OCI-LY3 (cell line): ENCODE measurements at regions not wholly inside any gene's neighbourhood (a gene's known extent, or its start where the extent isn't known, plus 50 kb on each side); places are given as distances from the start of the nearest gene placed in this dataset.

Experiments used
- H2AFZ ChIP-seq: fragments of 200-600, 300-600 bp; shearing (Covaris generic); 2 replicates; pipeline ENCODE4 v1.6.0; 2014; ENCODE audit warnings: antibody characterized with exemption, low read depth, low read length
- H3K27ac ChIP-seq: fragments of 200-600, 300-600 bp; sonication (generic); 2 replicates; pipeline ENCODE4 v1.5.1; 2014; ENCODE audit warnings: mild to moderate bottlenecking, low read length, moderate library complexity, mixed read lengths
- H3K27me3 ChIP-seq: fragments of 200-600, 300-600 bp; sonication (generic); 2 replicates; pipeline ENCODE4 v1.6.1; 2014; ENCODE audit warnings: low read depth, low read length, mixed read lengths
- H3K36me3 ChIP-seq: fragments of 200-600, 300-600 bp; sonication (generic); replicated peaks from 2 replicates; pipeline ENCODE3; 2014; ENCODE audit warnings: low read depth, low read length, mixed read lengths
- H3K4me1 ChIP-seq: fragments of 300-600, 200-600 bp; sonication (generic); 2 replicates; pipeline ENCODE4 v1.6.1; 2014; ENCODE audit warnings: low read length, mixed read lengths
- H3K4me2 ChIP-seq: fragments of 200-600, 300-600 bp; sonication (generic); 2 replicates; pipeline ENCODE4 v1.6.1; 2014; ENCODE audit warnings: low read length, mixed read lengths
- H3K4me3 ChIP-seq: fragments of 300-600, 200-600 bp; sonication (generic); 2 replicates; pipeline ENCODE4 v1.5.1; 2014; ENCODE audit warnings: antibody characterized with exemption, mild to moderate bottlenecking, low read length, moderate library complexity
- H3K79me2 ChIP-seq: fragments of 300-600, 200-600 bp; shearing (Covaris generic); 2 replicates; pipeline ENCODE4 v1.6.1; 2014; ENCODE audit warnings: mild to moderate bottlenecking, low read length, mixed read lengths
- H3K9ac ChIP-seq: fragments of 300-600, 200-600 bp; shearing (Covaris generic); 2 replicates; pipeline ENCODE4 v1.6.0; 2014; ENCODE audit warnings: mild to moderate bottlenecking, low read length, moderate library complexity
- H3K9me3 ChIP-seq: fragments of 200-600, 300-600 bp; shearing (Covaris generic); 2 replicates; pipeline ENCODE4 v1.6.1; 2014; ENCODE audit warnings: low read length, mixed read lengths; ENCODE audit not compliant: insufficient read depth
- H4K20me1 ChIP-seq: fragments of 200-600, 300-600 bp; sonication (generic); 2 replicates; pipeline ENCODE4 v1.6.1; 2016; ENCODE audit warnings: low read length, mixed read lengths; ENCODE audit not compliant: insufficient read depth
- CTCF ChIP-seq: fragments of 200-600, 300-600 bp; sonication (generic); IDR thresholded peaks from 2 replicates; pipeline ENCODE4 v1.5.1; 2014; ENCODE audit warnings: antibody characterized with exemption, low read length, low read depth
- EZH2phosphoT487 ChIP-seq: fragments of 200-600 bp; shearing (Covaris generic); IDR thresholded peaks from 2 replicates; pipeline ENCODE4 v1.6.1; 2018; ENCODE audit warnings: antibody characterized with exemption, mixed run types, low read depth

- no peak for TF ChIP-seq CTCF
- TF ChIP-seq EZH2phosphoT487: no peak
- H2AFZ ChIP-seq: no peak overlapping the region
- H3K4me2 ChIP-seq: no peak overlapping the region
- no peak overlapping the region for H3K27ac ChIP-seq
- no peaks in the 10 kb centered on the region for H4K20me1 ChIP-seq
- H3K27me3 ChIP-seq: no peaks in the 10 kb centered on the region
- H3K9me3 ChIP-seq: no peaks in the 10 kb centered on the region
- H3K36me3 ChIP-seq: no peaks in the 10 kb centered on the region
- H3K4me3 ChIP-seq: no peak overlapping the region
- peaks cover 10% of the 10 kb centered on the region for H3K4me1 ChIP-seq
- no peaks in the 10 kb centered on the region for H3K79me2 ChIP-seq
- H3K9ac ChIP-seq: no peak overlapping the region
Observed at GRCh38 chr9:13047827-13048587, 231.5 kb downstream of the MPDZ start.

DNA sequence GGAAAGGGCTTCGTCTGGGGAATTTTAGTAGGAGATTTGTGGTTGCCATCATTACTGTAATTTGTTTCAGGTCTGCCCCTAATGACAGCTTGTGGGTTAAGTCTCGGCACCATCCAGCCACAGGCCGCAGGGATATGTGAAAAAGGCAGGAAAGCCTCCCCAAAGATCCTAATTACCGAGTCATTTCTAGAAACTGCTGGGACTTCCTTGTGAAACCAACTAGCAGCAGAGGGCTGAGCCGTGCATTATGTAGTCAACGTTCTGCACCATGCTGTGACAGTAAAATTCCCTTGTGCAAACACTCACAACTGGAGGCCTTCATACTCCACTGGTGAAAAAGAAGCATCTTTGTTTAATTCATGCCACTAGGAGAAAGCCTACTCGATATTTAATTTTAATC is 230.3 kb downstream of the MPDZ start:
- no peak overlapping the region for H3K27ac ChIP-seq
- no peaks in the 10 kb centered on the region for H3K79me2 ChIP-seq
- no peaks in the 10 kb centered on the region for H3K9me3 ChIP-seq
- H3K4me1 ChIP-seq: peaks cover 9% of the 10 kb centered on the region
- no peak overlapping the region for H3K9ac ChIP-seq
- TF ChIP-seq CTCF (no peak), EZH2phosphoT487 (no peak)
- no peaks in the 10 kb centered on the region for H3K27me3 ChIP-seq
- no peaks in the 10 kb centered on the region for H4K20me1 ChIP-seq
- H3K36me3 ChIP-seq: no peaks in the 10 kb centered on the region
- no peak overlapping the region for H3K4me2 ChIP-seq
- no peak overlapping the region for H3K4me3 ChIP-seq
- H2AFZ ChIP-seq: no peak overlapping the region

DNA sequence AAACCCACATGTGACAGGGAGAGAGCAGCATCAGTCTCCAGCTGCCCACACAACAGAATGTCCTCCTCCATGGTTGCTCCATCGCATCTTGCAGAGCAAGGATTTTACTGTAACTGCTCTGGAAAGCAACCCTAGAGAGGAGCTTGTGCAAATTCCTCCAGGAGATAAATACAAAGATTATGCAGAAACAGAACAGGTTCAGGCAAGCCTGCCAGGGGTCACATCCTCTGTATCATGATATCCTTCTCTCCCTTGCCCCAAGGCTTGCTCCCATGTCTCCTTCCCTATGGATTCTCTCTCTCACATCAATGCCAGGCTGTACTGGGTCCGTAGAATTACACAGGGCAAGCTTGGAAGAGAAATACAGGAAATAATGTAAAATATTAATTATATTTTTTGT is 226.0 kb downstream of the MPDZ start:
- no peaks in the 10 kb centered on the region for H3K79me2 ChIP-seq
- no peak overlapping the region for H2AFZ ChIP-seq
- peaks cover 6% of the 10 kb centered on the region for H3K4me1 ChIP-seq
- H3K27me3 ChIP-seq: no peaks in the 10 kb centered on the region
- H3K4me3 ChIP-seq: no peak overlapping the region
- no peaks in the 10 kb centered on the region for H4K20me1 ChIP-seq
- no peaks in the 10 kb centered on the region for H3K36me3 ChIP-seq
- no peaks in the 10 kb centered on the region for H3K9me3 ChIP-seq
- no peak overlapping the region for H3K9ac ChIP-seq
- no peak overlapping the region for H3K4me2 ChIP-seq
- no peak overlapping the region for H3K27ac ChIP-seq
- TF ChIP-seq CTCF (no peak), EZH2phosphoT487 (no peak)

DNA sequence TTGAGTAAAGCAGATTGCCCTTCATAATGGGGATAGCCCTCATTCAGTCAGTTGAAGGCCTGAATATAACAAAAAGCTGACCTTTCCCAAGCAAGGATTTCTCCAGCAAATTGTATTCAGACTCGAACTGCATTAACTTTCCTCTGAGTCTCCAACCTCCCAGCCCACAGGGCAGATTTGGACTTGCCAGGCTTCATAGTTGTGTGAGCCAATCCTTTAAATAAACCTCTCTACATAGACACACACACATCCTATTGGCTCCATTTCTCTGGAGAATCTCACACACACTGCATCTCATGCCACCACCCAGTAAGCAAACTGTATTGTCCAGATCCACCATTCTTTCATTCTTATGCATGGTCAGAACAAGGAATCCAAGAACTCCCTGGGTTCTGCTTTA is 225.1 kb downstream of the MPDZ start:
- Histone ChIP-seq H3K4me1 (peaks cover 3% of the 10 kb centered on the region), H2AFZ (no peak overlapping the region), H3K9me3 (no peaks in the 10 kb centered on the region), H3K79me2 (no peaks in the 10 kb centered on the region), H3K4me3 (no peak overlapping the region), H3K4me2 (no peak overlapping the region), H4K20me1 (no peaks in the 10 kb centered on the region), H3K27me3 (no peaks in the 10 kb centered on the region), H3K9ac (no peak overlapping the region), H3K27ac (no peak overlapping the region), H3K36me3 (no peaks in the 10 kb centered on the region)
- TF ChIP-seq EZH2phosphoT487: no peak
- no peak for TF ChIP-seq CTCF
